Mesothelial cell of epicardium (in vitro differentiated cells): ENCODE measurements at regions not wholly inside any gene's neighbourhood (a gene's known extent, or its start where the extent isn't known, plus 50 kb on each side); places are given as distances from the start of the nearest gene placed in this dataset.

ENCODE experiments used
- DNase-seq, 2 experiments: peaks; one replicate each; pipeline ENCODE4 v3.0.0; 2021; ENCODE audit warnings: low spot score in 2 of 2; ENCODE audit not compliant: unreplicated experiment in 2 of 2
- H3K27ac Mint-ChIP-seq: 2 replicates; pipeline ENCODE4 v1.8.0; 2021; ENCODE audit warnings: mixed read lengths
- H3K27me3 Mint-ChIP-seq: 2 replicates; pipeline ENCODE4 v1.8.0; 2021; ENCODE audit warnings: low read depth, mixed read lengths
- H3K36me3 Mint-ChIP-seq: 2 replicates; pipeline ENCODE4 v1.8.0; 2021; ENCODE audit warnings: mixed read lengths
- H3K4me1 Mint-ChIP-seq: 2 replicates; pipeline ENCODE4 v1.8.0; 2021; ENCODE audit warnings: mixed read lengths
- H3K4me3 Mint-ChIP-seq: 2 replicates; pipeline ENCODE4 v1.8.0; 2021; ENCODE audit warnings: mild to moderate bottlenecking, moderate library complexity, mixed read lengths
- H3K9me3 Mint-ChIP-seq: 2 replicates; pipeline ENCODE4 v1.8.0; 2021; ENCODE audit warnings: mixed read lengths
- CTCF ChIP-seq: fragments of 200-600 bp; sonication (generic); IDR thresholded peaks from one replicate; pipeline ENCODE4 v1.5.0; 2021; ENCODE audit warnings: antibody characterized with exemption; ENCODE audit not compliant: unreplicated experiment

DNA sequence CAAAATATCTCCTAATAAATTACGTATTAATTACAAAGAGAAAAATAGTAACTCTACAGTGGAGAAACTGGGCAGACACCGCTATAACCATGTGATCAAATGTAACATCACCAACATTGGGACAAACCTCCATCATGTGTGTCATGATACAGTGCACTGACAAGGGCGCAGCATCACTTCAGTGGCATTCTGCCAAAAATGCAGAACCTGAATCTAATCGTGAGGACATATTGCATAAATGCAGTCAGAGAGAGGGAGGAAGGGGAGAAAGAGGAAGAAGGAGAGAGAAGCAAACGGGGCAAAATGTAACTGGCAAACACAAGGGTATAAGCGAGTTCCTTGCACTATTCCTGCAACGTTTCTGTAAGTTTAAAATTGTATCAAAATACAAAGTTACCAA is 74.2 kb upstream of the MARCHF10 start:
- no peak for TF ChIP-seq CTCF
- no peak for DNase-seq
- Mint-ChIP-seq H3K27ac (no peak overlapping the region), H3K4me1 (no peaks in the 10 kb centered on the region), H3K9me3 (no peaks in the 10 kb centered on the region), H3K4me3 (no peak overlapping the region), H3K36me3 (no peaks in the 10 kb centered on the region), H3K27me3 (no peaks in the 10 kb centered on the region)

DNA sequence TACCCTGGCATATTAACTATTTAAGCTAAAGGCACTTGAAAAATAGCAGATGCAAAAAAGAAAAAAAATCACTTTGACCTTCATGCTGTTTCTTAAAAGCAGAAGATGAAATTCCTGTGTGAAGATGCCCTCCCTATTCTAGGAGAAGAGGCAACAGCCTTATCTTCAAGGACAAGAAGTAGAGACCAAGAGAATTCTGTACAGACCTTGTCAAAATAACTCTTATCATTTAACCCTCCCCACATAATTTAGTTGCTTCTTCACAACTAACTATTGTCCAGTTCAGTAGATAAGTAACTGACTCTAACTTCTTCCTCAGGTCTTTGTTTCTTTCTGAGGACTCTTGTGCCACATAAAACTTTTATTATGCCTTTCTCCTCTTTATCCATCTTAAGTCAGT is 72.0 kb upstream of the MARCHF10 start:
- no peak overlapping the region for H3K27ac Mint-ChIP-seq
- no peak overlapping the region for H3K4me3 Mint-ChIP-seq
- no peaks in the 10 kb centered on the region for H3K36me3 Mint-ChIP-seq
- TF ChIP-seq CTCF, result no peak
- peaks cover 10% of the 10 kb centered on the region for H3K4me1 Mint-ChIP-seq
- DNase-seq, result no peak
- no peaks in the 10 kb centered on the region for H3K27me3 Mint-ChIP-seq
- H3K9me3 Mint-ChIP-seq, result no peaks in the 10 kb centered on the region

GRCh38 chr17:62876673-62877405 is 68.7 kb upstream of the MARCHF10 start:
- H3K4me3 Mint-ChIP-seq, result no peak overlapping the region
- no peaks in the 10 kb centered on the region for H3K36me3 Mint-ChIP-seq
- peaks cover 15% of the 10 kb centered on the region for H3K4me1 Mint-ChIP-seq
- no peaks in the 10 kb centered on the region for H3K27me3 Mint-ChIP-seq
- TF ChIP-seq CTCF, result no peak
- H3K27ac Mint-ChIP-seq, result peak overlapping the region; percentile 57
- H3K9me3 Mint-ChIP-seq, result no peaks in the 10 kb centered on the region
- DNase-seq, result no peak

DNA sequence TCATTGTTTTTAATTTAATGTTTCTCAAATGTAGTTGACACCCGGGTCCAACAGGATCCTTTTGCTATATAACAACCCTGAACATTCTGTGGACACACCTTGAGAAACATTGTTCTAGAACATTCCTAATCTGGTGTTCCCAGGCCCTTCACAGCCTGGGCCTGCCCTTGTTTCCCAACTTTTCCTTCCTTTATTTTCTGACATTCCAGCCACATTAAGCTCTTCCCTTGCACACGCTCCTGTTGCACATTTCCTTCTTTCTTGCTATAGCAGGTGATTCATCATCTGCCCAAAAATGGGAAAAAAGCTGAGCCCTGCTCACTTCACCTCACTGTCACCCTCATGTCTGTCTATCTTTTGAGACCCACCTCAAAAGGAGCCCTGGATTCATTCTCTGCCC is 67.9 kb upstream of the MARCHF10 start:
- peaks cover 15% of the 10 kb centered on the region for H3K4me1 Mint-ChIP-seq
- no peaks in the 10 kb centered on the region for H3K27me3 Mint-ChIP-seq
- DNase-seq, result no peak
- no peaks in the 10 kb centered on the region for H3K36me3 Mint-ChIP-seq
- no peak for TF ChIP-seq CTCF
- H3K9me3 Mint-ChIP-seq, result no peaks in the 10 kb centered on the region
- H3K4me3 Mint-ChIP-seq, result no peak overlapping the region
- peak overlapping the region; percentile 57 for H3K27ac Mint-ChIP-seq

- no peak for DNase-seq
- TF ChIP-seq CTCF, result no peak
- H3K27ac Mint-ChIP-seq, result no peak overlapping the region
- H3K4me1 Mint-ChIP-seq, result peaks cover 19% of the 10 kb centered on the region
- no peak overlapping the region for H3K4me3 Mint-ChIP-seq
- H3K9me3 Mint-ChIP-seq, result no peaks in the 10 kb centered on the region
- H3K27me3 Mint-ChIP-seq, result no peaks in the 10 kb centered on the region
- H3K36me3 Mint-ChIP-seq, result no peaks in the 10 kb centered on the region
Measured at GRCh38 chr17:62875296-62875695, 67.2 kb upstream of the MARCHF10 start.

GRCh38 chr17:62871291-62871690 is 63.2 kb upstream of the MARCHF10 start:
- DNase-seq, result no peak
- peaks cover 36% of the 10 kb centered on the region for H3K4me1 Mint-ChIP-seq
- H3K27me3 Mint-ChIP-seq, result no peaks in the 10 kb centered on the region
- TF ChIP-seq CTCF, result no peak
- no peaks in the 10 kb centered on the region for H3K9me3 Mint-ChIP-seq
- no peak overlapping the region for H3K27ac Mint-ChIP-seq
- H3K4me3 Mint-ChIP-seq, result no peak overlapping the region
- no peaks in the 10 kb centered on the region for H3K36me3 Mint-ChIP-seq
